Aorta (tissue), 5 donors: ENCODE measurements at regions not wholly inside any gene's neighbourhood (a gene's known extent, or its start where the extent isn't known, plus 50 kb on each side); places are given as distances from the start of the nearest gene placed in this dataset.

Source experiments
- ATAC-seq: fragments of 200-7000 bp; cut with Tn5 transposase; one replicate; pipeline ENCODE4 v1.9.1; 2022; ENCODE audit warnings: moderate library complexity; ENCODE audit not compliant: low FRiP score
- DNase-seq, 2 donors: peaks; one replicate each; pipeline ENCODE4 v3.0.0-alpha.2; 2020
- H3K27ac ChIP-seq, 2 donors: one replicate each; pipeline ENCODE4 v1.5.1; 2013; ENCODE audit warnings: low read length in 2 of 2, mild to moderate bottlenecking in 2 of 2, moderate library complexity in 2 of 2, control low read depth in 1 of 2, inconsistent platforms in 1 of 2, low read depth in 1 of 2
- H3K27me3 ChIP-seq, 2 donors: one replicate each; pipeline ENCODE4 v1.6.1; 2013; ENCODE audit warnings: control low read depth in 1 of 2, low read length in 1 of 2, mild to moderate bottlenecking in 1 of 2, moderate library complexity in 1 of 2; ENCODE audit not compliant: insufficient read depth in 2 of 2, control insufficient read depth in 1 of 2
- H3K36me3 ChIP-seq, 2 donors: one replicate each; pipeline ENCODE4 v1.6.1; 2013; ENCODE audit warnings: control low read depth in 1 of 2, low read length in 1 of 2, mild to moderate bottlenecking in 1 of 2; ENCODE audit not compliant: insufficient read depth in 2 of 2, control insufficient read depth in 1 of 2
- H3K4me1 ChIP-seq, 2 donors: one replicate each; pipeline ENCODE4 v1.6.1; 2013; ENCODE audit warnings: low read length in 2 of 2, control low read depth in 1 of 2, mild to moderate bottlenecking in 1 of 2, moderate library complexity in 1 of 2; ENCODE audit not compliant: insufficient read depth in 2 of 2, control insufficient read depth in 1 of 2
- H3K4me3 ChIP-seq, 2 donors: one replicate each; pipeline ENCODE4 v1.5.1; 2013; ENCODE audit warnings: low read length in 2 of 2, control low read depth in 1 of 2, mild to moderate bottlenecking in 1 of 2
- H3K9me3 ChIP-seq: one replicate; pipeline ENCODE4 v1.6.1; 2013; ENCODE audit warnings: mild to moderate bottlenecking, low read length; ENCODE audit not compliant: control insufficient read depth
- WGBS, 2 donors: extraction: QIAGEN DNeasy Blood & Tissue Kit; methylation state at CpG; one replicate each; pipeline ENCODE4 v1.1.7; 2013; 5-methylcytosine and 5-hydroxymethylcytosine counted together
- intact Hi-C, 2 donors: fragments of 100-400 bp; cut with DNase I; formaldehyde crosslinking; loops; one replicate each; pipeline versions ENCODE4 v1.14.2 to v1.15.0; 2022
- donor health status: healthy with polysubstance abuse.
- donor health status: Bipolar disorder and iron deficiency.
- donor health status: DM: no; HTN: no; CAD: no.
- donor health status: DM: no; HTN: no; CAD: no.
- donor health status: DM: yes; HTN: yes; CAD: no.

DNA sequence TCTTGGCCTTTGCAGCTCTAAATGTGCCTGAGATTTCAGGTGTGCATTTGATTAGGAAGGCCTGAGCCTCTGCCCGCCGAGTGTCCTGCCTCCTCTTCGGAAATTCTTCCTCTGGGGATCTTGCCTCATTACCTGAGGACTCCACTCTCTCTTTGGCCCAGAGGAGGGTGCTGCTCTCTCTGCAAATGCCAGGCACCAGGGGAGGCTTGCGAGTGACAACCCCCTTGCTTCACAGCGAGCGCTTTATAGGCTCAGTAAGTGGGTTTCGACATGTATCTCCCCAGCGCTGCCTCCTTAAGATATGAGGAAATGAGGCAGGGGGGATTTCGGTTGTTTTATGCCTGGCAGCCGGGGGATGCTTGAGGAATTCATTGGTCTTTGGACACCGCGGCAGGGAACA lies 423.9 kb downstream of the GLRX3 start:
- Histone ChIP-seq H3K36me3 (no peaks in the 10 kb centered on the region), H3K4me3 (no peak overlapping the region), H3K27me3 (no peaks in the 10 kb centered on the region), H3K27ac (no peak overlapping the region), H3K4me1 (no peaks in the 10 kb centered on the region), H3K9me3 (no peaks in the 10 kb centered on the region)
- WGBS, 2 donors: 75 to 82% methylated on average over 12 of the region's 12 CpGs
- DNase-seq: no peak
- no peak for ATAC-seq
- intact Hi-C loops: no loop called here

DNA sequence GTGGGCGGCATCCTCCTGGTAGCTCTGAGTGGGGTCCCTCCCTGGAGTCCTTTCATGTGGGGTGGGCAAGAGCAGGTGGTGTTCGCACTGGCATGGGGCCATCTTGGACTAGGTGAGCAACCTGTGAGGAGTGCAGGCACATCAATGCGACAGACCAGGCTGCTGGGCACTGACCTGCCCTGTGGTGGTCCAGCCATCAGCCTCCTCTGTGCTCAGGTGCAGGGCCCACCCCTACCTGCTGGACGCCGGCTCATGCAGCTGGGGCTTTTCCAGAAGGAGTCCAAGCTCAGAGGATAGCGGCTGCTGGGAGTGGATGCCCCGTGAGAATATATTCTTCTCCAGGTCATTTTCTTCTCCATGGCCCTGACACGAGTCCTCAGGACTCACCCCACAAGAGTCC lies 424.4 kb downstream of the GLRX3 start:
- Histone ChIP-seq H3K9me3 (no peaks in the 10 kb centered on the region), H3K27me3 (no peaks in the 10 kb centered on the region), H3K36me3 (no peaks in the 10 kb centered on the region), H3K4me3 (no peak overlapping the region), H3K4me1 (no peaks in the 10 kb centered on the region), H3K27ac (no peak overlapping the region)
- ATAC-seq: no peak
- no peak for DNase-seq
- WGBS, 2 donors: 91 to 92% methylated on average over 8 of the region's 8 CpGs
- intact Hi-C loops: no loop called here

GRCh38 chr10:130561681-130562080 lies 425.5 kb downstream of the GLRX3 start:
- intact Hi-C loops: no loop called here
- Histone ChIP-seq H3K4me1 (no peaks in the 10 kb centered on the region), H3K4me3 (no peak overlapping the region), H3K36me3 (no peaks in the 10 kb centered on the region), H3K27ac (no peak overlapping the region), H3K27me3 (no peaks in the 10 kb centered on the region), H3K9me3 (no peaks in the 10 kb centered on the region)
- no peak for DNase-seq
- ATAC-seq: no peak
- WGBS, 2 donors: 76 to 80% methylated on average over 1 of the region's 1 CpG

DNA sequence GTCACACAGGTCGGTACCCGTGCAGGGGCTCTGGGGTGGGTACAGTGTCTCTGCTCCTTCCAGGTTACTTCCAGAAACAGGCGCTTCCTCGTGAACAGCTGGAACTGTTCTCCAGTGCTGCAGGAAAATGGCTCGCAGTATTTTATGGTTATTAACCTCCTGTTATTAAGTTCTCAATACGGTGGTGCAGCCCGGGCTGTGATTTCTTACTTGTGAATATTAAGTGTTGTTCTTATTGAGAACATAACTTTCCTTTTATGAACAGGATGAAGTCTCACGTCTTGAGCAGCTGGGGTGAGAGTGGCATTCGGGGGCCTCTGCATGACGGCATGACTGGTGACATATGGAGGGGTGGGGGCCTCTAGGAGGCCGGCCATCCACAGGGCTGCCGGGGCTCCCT lies 430.8 kb downstream of the GLRX3 start:
- H3K9me3 ChIP-seq: no peaks in the 10 kb centered on the region
- DNase-seq (peak in 1 of 2 donors; percentile 35), ATAC-seq (no peak)
- 66 to 69% methylated on average over 12 of the region's 12 CpGs for WGBS, 2 donors
- H3K27ac ChIP-seq: no peak overlapping the region
- H3K27me3 ChIP-seq: no peaks in the 10 kb centered on the region
- H3K4me1 ChIP-seq: no peaks in the 10 kb centered on the region
- intact Hi-C loops: no loop called here
- H3K36me3 ChIP-seq: no peaks in the 10 kb centered on the region
- H3K4me3 ChIP-seq: no peak overlapping the region

GRCh38 chr10:130567436-130567835 lies 431.2 kb downstream of the GLRX3 start:
- H3K9me3 ChIP-seq: no peaks in the 10 kb centered on the region
- no peak overlapping the region for H3K4me3 ChIP-seq
- H3K27ac ChIP-seq: no peak overlapping the region
- no peaks in the 10 kb centered on the region for H3K27me3 ChIP-seq
- no peaks in the 10 kb centered on the region for H3K36me3 ChIP-seq
- DNase-seq: peak in 1 of 2 donors; percentile 68
- intact Hi-C loops: no loop called here
- WGBS, 2 donors: 92 to 95% methylated on average over 31 of the region's 31 CpGs
- H3K4me1 ChIP-seq: no peaks in the 10 kb centered on the region
- ATAC-seq: no peak

GRCh38 chr10:130568246-130568645 lies 432.1 kb downstream of the GLRX3 start:
- Histone ChIP-seq H3K4me3 (no peak overlapping the region), H3K4me1 (no peaks in the 10 kb centered on the region), H3K27ac (no peak overlapping the region), H3K27me3 (no peaks in the 10 kb centered on the region), H3K9me3 (no peaks in the 10 kb centered on the region), H3K36me3 (no peaks in the 10 kb centered on the region)
- no peak for ATAC-seq
- peak in 1 of 2 donors; percentile 34 for DNase-seq
- 88 to 90% methylated on average over 18 of the region's 18 CpGs for WGBS, 2 donors
- intact Hi-C loops: no loop called here

DNA sequence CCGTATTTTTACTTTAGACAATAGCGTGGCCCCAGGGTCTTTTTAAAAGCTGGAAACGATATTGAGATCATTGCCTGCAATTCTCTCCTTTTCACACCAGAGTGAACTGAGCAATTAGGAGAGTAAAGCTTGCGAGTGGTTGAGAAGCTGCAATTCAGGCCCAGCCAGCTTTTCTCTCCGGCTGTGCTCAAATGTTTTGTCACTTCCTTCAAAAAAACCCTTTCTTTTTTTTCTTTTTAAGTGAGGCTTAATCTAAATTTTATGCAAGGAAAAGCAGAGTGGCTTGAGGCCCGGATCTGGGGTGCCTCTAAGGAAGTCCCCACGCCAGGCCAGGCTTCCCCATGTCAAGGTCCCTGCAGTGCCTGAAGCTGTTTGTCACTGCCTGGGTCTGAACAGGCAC lies 433.9 kb downstream of the GLRX3 start:
- ATAC-seq: no peak
- 57 to 67% methylated on average over 7 of the region's 7 CpGs for WGBS, 2 donors
- no peaks in the 10 kb centered on the region for H3K4me1 ChIP-seq

DNA sequence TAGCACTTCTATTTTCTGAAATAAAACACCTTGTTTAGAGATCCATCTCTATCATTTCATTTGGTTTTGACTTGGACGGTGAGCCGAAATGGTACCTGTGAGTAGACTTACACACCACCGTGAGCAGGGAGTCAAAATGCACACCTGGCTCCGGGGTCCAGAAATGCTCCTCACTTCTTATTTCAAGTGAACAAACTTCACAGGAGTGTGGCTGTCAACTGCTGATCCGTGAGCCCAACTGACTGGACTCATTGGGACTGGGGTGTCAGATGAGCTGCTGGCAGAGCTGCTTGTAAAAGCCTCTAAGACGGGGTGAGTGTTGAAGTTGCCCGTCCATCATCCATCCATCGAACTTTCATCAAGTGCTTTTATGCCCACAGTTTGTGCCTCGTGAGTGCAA lies 435.5 kb downstream of the GLRX3 start:
- no peak overlapping the region for H3K4me3 ChIP-seq
- DNase-seq: no peak
- ATAC-seq: no peak
- H3K27ac ChIP-seq: no peak overlapping the region
- WGBS, 2 donors: 72 to 74% methylated on average over 9 of the region's 9 CpGs
- H3K9me3 ChIP-seq: no peaks in the 10 kb centered on the region
- intact Hi-C loops: no loop called here
- no peaks in the 10 kb centered on the region for H3K36me3 ChIP-seq
- H3K4me1 ChIP-seq: no peaks in the 10 kb centered on the region
- no peaks in the 10 kb centered on the region for H3K27me3 ChIP-seq

More for the DNA sequence above, 433.9 kb downstream of the GLRX3 start:
- no peak for DNase-seq
- Histone ChIP-seq H3K9me3 (no peaks in the 10 kb centered on the region), H3K27me3 (no peaks in the 10 kb centered on the region), H3K27ac (no peak overlapping the region), H3K4me3 (no peak overlapping the region), H3K36me3 (no peaks in the 10 kb centered on the region)
- intact Hi-C loops: no loop called here

- no peaks in the 10 kb centered on the region for H3K27me3 ChIP-seq
- ATAC-seq (no peak), DNase-seq (no peak)
- H3K4me1 ChIP-seq: no peaks in the 10 kb centered on the region
- intact Hi-C loops: no loop called here
- no peak overlapping the region for H3K4me3 ChIP-seq
- 68% methylated on average over 6 of the region's 6 CpGs for WGBS, 2 donors
- H3K27ac ChIP-seq: no peak overlapping the region
- H3K9me3 ChIP-seq: no peaks in the 10 kb centered on the region
- H3K36me3 ChIP-seq: no peaks in the 10 kb centered on the region
These were observed 437.3 kb downstream of the GLRX3 start for GRCh38 chr10:130573446-130573845.
